ENCODE measurements at regions not wholly inside any gene's neighbourhood (a gene's known extent, or its start where the extent isn't known, plus 50 kb on each side); places are given as distances from the start of the nearest gene placed in this dataset.

DNA sequence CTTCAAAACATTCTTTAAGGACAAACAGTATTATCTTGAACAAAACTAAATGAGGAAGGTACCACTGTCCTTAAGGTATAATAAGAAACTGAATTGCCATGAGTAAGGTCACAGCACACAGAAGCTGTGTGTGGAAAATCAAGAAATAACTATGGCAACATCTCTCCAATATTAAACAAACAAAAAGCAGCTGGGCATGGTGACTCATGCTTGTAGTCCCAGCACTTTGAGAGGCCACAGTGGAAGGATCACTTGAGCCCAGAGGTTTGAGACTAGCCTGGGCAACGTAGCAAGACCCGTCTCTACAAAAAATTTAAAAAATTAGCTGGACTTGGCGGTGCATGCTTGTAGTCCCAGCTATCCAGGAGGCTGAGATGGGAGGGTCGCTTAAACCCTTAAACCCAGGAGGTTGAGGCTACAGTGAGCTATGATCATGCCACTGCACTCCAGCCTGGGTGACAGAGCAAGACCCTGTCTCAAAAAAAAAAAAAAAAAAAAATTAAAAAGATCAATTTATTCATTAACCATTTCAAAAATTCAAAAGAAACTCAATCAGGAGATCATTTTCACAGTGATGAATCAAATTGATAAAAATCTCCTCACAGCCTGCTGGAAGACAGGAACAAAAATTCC lies 195.4 kb downstream of the SKIDA1 start:
- Mint-ChIP-seq H3K4me3 (no peak overlapping the region), H3K27ac (no peak overlapping the region), H3K4me1 (no peaks in the 10 kb centered on the region), H3K27me3 (no peaks in the 10 kb centered on the region), H3K36me3 (no peaks in the 10 kb centered on the region), H3K9me3 (no peaks in the 10 kb centered on the region)
- no peak for ATAC-seq

DNA sequence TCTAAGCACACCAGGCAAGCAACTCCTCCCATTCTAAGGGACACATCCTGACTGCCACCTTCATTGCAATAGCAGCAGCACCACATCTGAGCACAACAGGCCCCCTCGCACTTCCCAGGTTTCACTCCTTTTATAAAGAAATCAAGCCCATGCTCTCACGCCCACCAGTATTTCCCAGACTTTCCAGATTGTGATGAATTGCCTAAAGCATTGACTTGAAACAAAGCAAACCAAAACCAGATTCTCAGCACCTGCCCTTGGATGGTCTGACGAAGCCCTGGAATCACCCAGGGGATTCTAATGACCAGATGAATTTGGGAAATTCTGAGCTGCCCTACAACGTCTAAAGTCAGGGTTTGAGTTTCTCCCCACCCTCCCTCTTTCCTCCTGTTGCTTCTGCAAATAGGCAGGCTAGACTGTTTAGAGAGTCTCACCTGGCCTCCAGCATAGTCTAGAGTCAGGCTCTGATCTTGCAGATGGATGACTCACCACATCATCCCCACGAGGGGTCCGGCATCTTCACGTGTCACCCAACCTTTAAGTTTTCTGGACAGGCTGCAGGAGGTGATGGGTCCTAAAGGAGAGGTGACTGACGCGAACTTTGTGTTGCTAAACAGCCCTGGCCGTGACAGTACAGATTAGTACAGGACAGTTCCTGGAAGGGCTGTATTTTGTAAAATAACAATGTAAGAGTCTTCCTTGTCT lies 198.0 kb downstream of the SKIDA1 start:
- Mint-ChIP-seq H3K27me3 (no peaks in the 10 kb centered on the region), H3K27ac (no peak overlapping the region), H3K9me3 (no peaks in the 10 kb centered on the region), H3K36me3 (no peaks in the 10 kb centered on the region), H3K4me3 (no peak overlapping the region), H3K4me1 (no peaks in the 10 kb centered on the region)
- peak; percentile 27 for ATAC-seq

DNA sequence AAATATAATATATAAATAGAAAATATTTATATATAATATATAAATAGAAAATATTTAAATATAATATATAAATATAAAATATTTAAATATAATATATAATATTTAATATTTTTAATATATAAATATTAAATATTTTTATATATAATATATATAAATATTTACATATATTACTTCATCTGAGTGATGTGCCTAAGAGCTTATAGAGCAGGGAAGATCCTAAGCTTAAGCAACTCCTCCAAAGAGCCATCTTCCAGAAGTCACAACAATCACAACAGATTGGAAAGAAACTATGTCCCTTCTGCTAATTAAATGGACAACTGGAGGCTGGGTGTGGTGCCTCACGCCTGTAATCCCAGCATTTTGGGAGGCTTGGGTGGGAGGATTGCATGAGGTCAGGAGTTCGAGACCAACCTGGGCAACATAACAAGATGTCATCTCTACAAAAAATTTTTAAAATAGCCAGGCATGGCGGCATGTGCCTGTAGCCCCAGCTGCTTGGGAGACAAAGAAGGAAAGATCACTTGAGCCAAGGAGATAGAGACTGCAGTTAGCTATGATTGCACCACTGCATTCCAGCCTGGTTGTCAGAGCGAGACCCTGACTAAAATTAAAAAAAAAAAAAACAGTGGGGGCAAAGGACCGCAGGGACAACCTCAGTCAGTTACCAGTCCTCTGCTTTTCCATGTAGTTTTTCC lies 198.7 kb downstream of the SKIDA1 start:
- Mint-ChIP-seq H3K4me3 (no peak overlapping the region), H3K27me3 (no peaks in the 10 kb centered on the region), H3K36me3 (no peaks in the 10 kb centered on the region), H3K27ac (no peak overlapping the region), H3K4me1 (no peaks in the 10 kb centered on the region), H3K9me3 (no peaks in the 10 kb centered on the region)
- ATAC-seq: no peak

DNA sequence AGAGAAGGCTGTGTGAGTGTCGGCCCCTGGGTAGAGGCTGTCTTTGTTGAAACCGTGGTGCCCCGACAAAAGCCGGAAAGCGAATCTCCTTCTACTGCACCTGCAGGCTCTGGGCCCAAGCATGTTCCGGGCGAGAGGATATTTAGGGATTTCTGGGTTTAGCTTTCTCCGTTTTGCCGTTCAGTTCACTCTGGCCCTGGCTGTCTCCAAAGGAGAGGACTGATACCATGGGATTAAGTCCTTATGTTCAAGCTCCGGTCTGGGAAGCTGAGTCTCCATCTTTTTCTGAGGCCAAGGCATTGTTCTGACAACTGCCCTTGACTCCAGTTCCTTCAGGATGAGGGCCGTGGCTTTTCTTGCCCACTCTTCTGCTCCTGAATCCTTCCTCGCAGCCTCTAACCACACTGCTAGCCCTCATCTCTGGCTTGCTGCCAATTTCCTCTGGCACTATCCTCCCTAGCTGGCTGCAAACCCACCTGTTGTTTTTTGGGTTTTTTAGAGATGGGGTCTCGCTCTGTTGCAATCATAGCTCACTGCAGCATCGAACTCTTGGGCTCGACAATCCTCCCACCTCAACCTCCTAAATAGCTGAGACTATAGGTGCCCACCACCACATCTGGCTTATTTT lies 206.8 kb downstream of the SKIDA1 start:
- Mint-ChIP-seq H3K4me1 (no peaks in the 10 kb centered on the region), H3K36me3 (no peaks in the 10 kb centered on the region), H3K27ac (no peak overlapping the region), H3K27me3 (peaks cover 9% of the 10 kb centered on the region), H3K4me3 (no peak overlapping the region), H3K9me3 (no peaks in the 10 kb centered on the region)
- ATAC-seq: no peak

DNA sequence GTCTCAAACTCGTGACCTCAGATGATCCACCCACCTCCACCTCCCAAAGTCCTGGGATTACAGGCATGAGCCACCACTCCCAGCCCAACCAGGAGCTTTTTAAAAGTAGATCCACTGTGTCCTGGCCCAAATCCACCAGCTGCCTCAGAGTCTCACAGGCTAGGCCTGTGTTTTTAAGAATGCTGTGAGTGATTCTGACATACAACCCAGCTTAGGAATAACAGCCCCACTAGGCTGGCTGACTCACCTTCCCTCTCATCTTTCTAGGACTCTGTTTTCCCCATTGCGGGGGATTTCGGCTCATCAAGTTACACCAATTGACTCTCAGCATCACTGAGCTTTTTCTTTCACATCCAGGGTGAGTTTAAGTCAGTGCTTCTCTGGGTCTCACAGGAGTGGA lies 207.6 kb downstream of the SKIDA1 start:
- H3K9me3 Mint-ChIP-seq: peaks cover 1% of the 10 kb centered on the region
- ATAC-seq: no peak
- H3K27ac Mint-ChIP-seq: no peak overlapping the region
- peaks cover 9% of the 10 kb centered on the region for H3K27me3 Mint-ChIP-seq
- H3K4me1 Mint-ChIP-seq: no peaks in the 10 kb centered on the region
- no peaks in the 10 kb centered on the region for H3K36me3 Mint-ChIP-seq
- no peak overlapping the region for H3K4me3 Mint-ChIP-seq

DNA sequence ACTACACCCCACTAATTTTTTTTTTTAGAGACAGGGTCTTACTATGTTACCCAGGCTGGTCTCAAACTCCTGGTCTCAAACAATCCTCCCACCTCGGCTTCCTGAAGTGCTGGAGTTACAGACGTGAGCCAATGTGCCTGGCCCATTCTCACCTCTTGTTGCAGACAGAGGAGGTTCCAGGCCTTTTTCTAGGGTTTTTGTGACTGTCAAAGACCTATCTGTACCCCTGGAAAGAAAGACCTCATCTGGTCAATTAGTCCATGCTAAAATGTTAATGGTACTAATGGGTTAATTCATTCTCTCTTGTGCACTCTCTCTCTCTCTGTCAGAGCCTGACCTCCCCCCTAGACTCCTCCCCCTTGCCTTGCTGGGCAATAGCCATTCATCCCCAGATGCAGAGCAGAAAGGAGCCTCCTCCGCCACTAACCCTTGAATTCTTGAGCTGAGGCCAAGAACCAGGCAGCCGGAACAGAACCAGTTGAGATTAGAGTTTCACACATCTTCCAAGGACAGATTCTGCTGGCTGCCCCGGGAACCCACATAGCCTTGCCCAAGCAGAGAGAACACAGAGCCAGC lies 209.7 kb downstream of the SKIDA1 start:
- Mint-ChIP-seq H3K4me3 (no peak overlapping the region), H3K9me3 (peaks cover 4% of the 10 kb centered on the region), H3K27me3 (peaks cover 9% of the 10 kb centered on the region), H3K27ac (no peak overlapping the region), H3K36me3 (no peaks in the 10 kb centered on the region), H3K4me1 (no peaks in the 10 kb centered on the region)
- no peak for ATAC-seq

DNA sequence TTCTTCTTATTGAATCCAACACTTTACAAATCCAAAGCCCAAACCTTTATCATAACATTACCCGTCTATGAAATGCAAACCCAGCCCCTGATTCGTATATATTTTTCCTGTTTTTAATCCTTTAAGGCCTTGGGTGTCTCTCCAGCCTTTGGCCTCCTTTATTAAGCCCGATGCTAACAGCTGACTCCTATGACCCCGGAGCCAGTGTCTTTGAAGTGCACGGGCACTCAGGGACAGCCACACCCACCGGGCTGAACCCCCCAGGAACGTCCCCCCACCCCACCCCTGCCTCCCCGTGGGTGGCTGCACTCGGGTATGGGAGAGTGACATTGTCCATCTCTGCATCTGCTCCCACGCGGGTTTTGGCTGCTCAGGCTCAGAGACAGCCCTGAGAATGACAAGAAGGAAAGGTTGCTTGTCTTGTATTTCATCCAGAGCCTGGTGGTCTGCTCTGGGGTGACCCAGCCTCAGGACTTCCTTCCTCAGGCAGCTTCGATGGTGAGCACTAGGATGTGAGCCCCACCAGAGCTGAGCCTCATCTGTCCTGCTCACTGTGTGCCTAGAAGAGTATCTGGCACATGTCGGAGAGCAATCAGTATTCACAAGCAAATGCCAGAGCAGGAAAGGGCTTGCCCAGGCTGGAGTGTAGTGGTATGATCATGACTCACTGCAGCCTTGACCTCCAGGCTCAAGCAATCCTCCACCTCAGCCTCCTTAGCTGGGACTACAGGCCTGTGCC lies 210.4 kb downstream of the SKIDA1 start:
- no peaks in the 10 kb centered on the region for H3K4me1 Mint-ChIP-seq
- no peaks in the 10 kb centered on the region for H3K36me3 Mint-ChIP-seq
- H3K4me3 Mint-ChIP-seq: no peak overlapping the region
- H3K27ac Mint-ChIP-seq: no peak overlapping the region
- peaks cover 4% of the 10 kb centered on the region for H3K9me3 Mint-ChIP-seq
- H3K27me3 Mint-ChIP-seq: peaks cover 9% of the 10 kb centered on the region
- no peak for ATAC-seq

DNA sequence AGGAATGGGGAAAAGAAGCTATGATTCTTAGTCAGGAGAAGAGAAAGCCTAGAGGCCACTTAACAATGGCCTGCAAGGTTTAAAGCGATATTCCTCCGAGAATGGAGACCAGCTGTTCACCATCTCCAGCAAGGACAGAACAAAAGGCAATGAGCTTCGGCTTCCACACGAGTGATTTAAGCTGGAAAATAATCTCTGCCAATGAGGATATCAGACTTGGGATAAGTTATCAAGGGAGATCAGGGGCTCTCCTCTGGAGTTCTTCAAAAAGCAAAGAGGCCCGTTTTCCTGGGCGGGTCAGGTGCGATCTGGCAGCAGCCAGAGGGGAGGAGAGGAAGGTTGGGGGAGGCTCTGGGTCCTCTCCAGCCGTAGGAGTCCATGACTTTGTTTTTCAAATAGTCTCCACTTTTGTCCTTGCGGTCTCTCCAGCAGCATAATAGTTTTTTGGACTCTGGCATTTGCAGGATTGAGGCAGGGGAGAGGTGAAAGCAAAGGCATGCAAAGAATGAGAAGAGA lies 211.3 kb downstream of the SKIDA1 start:
- H3K36me3 Mint-ChIP-seq: no peaks in the 10 kb centered on the region
- no peak overlapping the region for H3K4me3 Mint-ChIP-seq
- ATAC-seq: no peak
- peaks cover 4% of the 10 kb centered on the region for H3K9me3 Mint-ChIP-seq
- H3K4me1 Mint-ChIP-seq: no peaks in the 10 kb centered on the region
- peaks cover 5% of the 10 kb centered on the region for H3K27me3 Mint-ChIP-seq
- no peak overlapping the region for H3K27ac Mint-ChIP-seq

DNA sequence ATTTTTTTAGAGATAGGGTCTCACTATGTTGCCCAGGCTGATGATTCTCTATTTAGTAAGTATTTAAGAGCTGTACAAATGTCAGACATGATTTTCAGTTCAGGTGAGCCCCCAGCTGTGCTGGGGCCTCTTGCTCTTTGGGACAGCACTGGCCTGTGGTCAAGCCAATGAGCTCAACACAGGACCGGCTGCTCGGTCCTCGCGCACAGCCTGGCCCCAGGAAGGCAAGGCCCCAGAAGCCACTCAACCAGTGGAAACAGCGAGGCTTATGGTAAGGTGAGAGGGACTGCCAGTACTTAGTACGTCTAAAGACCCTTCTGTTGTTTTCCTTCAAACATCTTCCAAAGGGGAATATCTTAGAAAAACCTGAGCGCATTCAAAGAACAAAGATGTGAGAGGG lies 211.8 kb downstream of the SKIDA1 start:
- H3K36me3 Mint-ChIP-seq: no peaks in the 10 kb centered on the region
- no peak overlapping the region for H3K27ac Mint-ChIP-seq
- no peak for ATAC-seq
- peaks cover 4% of the 10 kb centered on the region for H3K9me3 Mint-ChIP-seq
- H3K27me3 Mint-ChIP-seq: no peaks in the 10 kb centered on the region
- no peak overlapping the region for H3K4me3 Mint-ChIP-seq
- H3K4me1 Mint-ChIP-seq: no peaks in the 10 kb centered on the region

DNA sequence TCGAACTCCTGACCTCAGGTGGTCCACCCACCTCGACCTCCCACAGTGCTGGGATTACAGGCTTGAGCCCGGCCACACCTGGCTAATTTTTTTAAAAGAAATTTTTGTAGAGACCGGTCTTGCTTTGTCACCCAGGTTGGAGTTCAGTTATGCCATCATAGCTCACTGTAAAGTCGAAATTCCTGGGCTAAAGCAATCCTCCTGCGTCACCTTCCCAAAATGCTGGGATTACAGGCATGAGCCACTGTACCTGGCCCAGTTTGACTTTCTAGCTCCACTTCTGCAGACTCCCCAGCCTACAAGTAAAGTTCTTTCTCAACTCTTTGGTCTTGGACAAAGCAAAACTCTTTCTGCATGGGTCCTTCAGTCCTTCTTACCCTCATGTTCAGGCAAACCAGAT lies 214.1 kb downstream of the SKIDA1 start:
- Mint-ChIP-seq H3K36me3 (no peaks in the 10 kb centered on the region), H3K27ac (no peak overlapping the region), H3K27me3 (no peaks in the 10 kb centered on the region), H3K4me3 (no peak overlapping the region), H3K4me1 (no peaks in the 10 kb centered on the region), H3K9me3 (peaks cover 4% of the 10 kb centered on the region)
- no peak for ATAC-seq

DNA sequence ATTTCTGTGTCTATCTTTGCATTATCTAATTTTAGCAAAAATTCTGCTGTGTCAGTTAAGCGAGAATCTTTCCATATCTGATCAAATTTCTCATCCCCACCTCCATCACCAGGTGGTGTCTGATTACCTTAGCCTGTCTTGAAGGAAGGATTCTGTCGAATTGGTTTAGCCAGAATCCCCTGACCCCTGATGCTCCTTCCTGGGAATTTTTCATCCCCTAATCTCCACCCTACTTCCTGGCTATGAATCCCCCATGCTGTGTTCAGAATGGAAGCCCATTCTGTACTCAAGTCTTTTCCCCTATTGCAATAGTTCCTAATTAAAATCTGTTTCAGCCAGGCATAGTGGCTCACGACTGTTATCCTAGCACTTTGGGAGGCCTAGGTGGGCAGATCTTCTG lies 216.1 kb downstream of the SKIDA1 start:
- H3K36me3 Mint-ChIP-seq: no peaks in the 10 kb centered on the region

DNA sequence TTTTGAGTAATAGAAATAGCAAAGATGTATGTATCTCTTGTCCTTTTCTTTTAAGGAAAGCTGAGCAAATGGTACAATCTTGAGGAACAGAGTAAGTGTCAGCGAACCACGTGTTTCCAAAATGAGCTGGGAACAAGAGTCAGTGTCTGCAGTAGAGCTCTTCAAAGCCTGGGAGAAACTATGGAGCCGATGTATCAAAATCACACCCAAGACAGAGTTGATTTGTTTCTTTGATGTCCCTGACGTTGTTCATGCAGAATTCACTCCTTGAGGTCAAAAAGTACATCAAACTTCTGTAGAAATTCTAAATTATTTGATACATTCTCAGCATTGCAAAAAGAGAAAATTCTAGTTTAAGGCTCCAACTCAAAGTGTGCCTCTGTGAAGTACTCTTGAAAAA lies 216.5 kb downstream of the SKIDA1 start:
- Mint-ChIP-seq H3K27ac (no peak overlapping the region), H3K4me1 (no peaks in the 10 kb centered on the region), H3K4me3 (no peak overlapping the region), H3K9me3 (peaks cover 4% of the 10 kb centered on the region), H3K27me3 (peaks cover 8% of the 10 kb centered on the region), H3K36me3 (no peaks in the 10 kb centered on the region)
- ATAC-seq: no peak

More for the DNA sequence above, 216.1 kb downstream of the SKIDA1 start:
- Mint-ChIP-seq H3K4me3 (no peak overlapping the region), H3K27me3 (peaks cover 8% of the 10 kb centered on the region), H3K9me3 (peaks cover 4% of the 10 kb centered on the region), H3K4me1 (no peaks in the 10 kb centered on the region), H3K27ac (no peak overlapping the region)
- ATAC-seq: no peak

DNA sequence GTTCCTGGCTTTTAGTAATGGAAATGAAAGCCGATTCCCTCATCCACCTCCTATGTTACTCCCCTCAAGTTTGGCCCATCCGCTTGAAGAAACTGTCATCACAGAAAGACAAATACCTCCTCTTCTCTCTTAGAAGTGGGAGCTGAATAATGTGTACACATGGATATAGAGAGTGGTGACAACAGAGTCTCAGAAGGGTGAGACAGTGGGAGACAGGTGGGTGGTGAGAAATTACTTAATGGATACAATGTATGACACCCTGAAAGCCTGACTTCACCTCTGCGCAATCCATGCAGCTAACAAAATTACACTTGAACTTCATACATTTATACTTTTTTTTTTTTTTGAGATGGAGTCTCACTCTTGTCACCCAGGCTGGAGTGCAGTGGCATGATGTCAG lies 217.5 kb downstream of the SKIDA1 start:
- ATAC-seq: no peak
- H3K4me3 Mint-ChIP-seq: no peak overlapping the region
- no peaks in the 10 kb centered on the region for H3K4me1 Mint-ChIP-seq
- H3K27me3 Mint-ChIP-seq: peaks cover 8% of the 10 kb centered on the region
- H3K9me3 Mint-ChIP-seq: peaks cover 4% of the 10 kb centered on the region
- no peaks in the 10 kb centered on the region for H3K36me3 Mint-ChIP-seq
- H3K27ac Mint-ChIP-seq: no peak overlapping the region

DNA sequence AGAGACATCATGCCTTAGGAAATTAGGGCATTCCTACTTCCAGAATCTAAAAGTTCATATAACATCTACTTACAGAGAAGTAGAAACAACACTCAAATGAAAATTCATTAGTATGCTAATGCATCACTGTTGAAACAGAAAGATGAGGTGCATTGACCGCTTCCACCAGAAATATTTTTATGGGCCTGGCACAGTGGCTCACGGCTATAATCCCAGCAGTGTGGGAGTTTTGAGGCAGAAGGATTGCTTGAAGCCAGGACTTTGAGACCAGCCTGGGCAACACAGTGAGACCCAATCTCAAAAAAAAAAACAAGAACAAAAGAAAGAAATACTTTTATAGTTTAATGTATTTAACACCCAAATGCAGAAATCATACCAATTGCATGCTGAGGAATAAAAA lies 220.9 kb downstream of the SKIDA1 start:
- no peaks in the 10 kb centered on the region for H3K36me3 Mint-ChIP-seq
- no peak overlapping the region for H3K27ac Mint-ChIP-seq
- no peak for ATAC-seq
- no peak overlapping the region for H3K4me3 Mint-ChIP-seq
- no peaks in the 10 kb centered on the region for H3K9me3 Mint-ChIP-seq
- peaks cover 8% of the 10 kb centered on the region for H3K27me3 Mint-ChIP-seq
- H3K4me1 Mint-ChIP-seq: no peaks in the 10 kb centered on the region

DNA sequence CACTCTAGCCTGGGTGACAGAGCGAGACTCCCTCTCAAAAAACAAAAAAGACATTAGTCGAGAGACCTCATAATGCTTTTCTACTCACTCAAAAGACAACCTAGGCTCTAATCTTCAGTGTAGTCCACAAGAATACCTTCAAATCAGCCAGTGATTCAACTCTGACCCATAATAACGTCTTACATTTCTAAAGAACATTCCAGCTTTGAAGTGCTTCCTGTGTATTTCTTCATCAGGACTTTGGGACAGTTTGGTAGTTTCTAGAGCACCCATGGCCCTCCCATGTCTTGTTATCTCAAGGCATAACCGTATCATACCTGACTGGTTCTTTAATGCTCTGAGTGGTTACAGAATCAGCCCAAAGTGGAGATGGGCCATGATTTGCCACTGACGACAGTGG lies 221.3 kb downstream of the SKIDA1 start:
- Mint-ChIP-seq H3K4me3 (no peak overlapping the region), H3K9me3 (no peaks in the 10 kb centered on the region), H3K27me3 (peaks cover 8% of the 10 kb centered on the region), H3K4me1 (no peaks in the 10 kb centered on the region), H3K36me3 (no peaks in the 10 kb centered on the region), H3K27ac (no peak overlapping the region)
- no peak for ATAC-seq

Data from stimulated activated memory B cell treated with anti-CD40 and anti-IgM and Interleukin-4, amounts not matched to agents 10 μg/mL and 1 μg/mL and 100 μg/mL, for 72 hours (primary cell).